KG1 (cell line): ENCODE measurements at regions not wholly inside any gene's neighbourhood (a gene's known extent, or its start where the extent isn't known, plus 50 kb on each side); places are given as distances from the start of the nearest gene placed in this dataset.

ENCODE experiments used
- DNase-seq: peaks from one replicate; lab custom pipeline; 2025; lab: John Stamatoyannopoulos, UW

- DNase-seq, result no peak
Measured at GRCh38 chr12:76707772-76708171, 56.1 kb upstream of the ZDHHC17 start.

GRCh38 chr12:76708296-76708695 lies 55.6 kb upstream of the ZDHHC17 start:
- no peak for DNase-seq

- no peak for DNase-seq
Measured at GRCh38 chr12:76711241-76711640, 52.7 kb upstream of the ZDHHC17 start.

GRCh38 chr12:76713130-76713529 lies 50.8 kb upstream of the ZDHHC17 start:
- no peak for DNase-seq

- no peak for DNase-seq
Measured at GRCh38 chr12:76713986-76714385, 49.9 kb upstream of the ZDHHC17 start.
